Common myeloid progenitor, CD34-positive (primary cell): ENCODE measurements at regions not wholly inside any gene's neighbourhood (a gene's known extent, or its start where the extent isn't known, plus 50 kb on each side); places are given as distances from the start of the nearest gene placed in this dataset.
A peak's percentile ranks its signal among the peaks of the same experiment; 100 is the strongest.
"Not testable (repeated sequence)": the region's sequence is repeated elsewhere in the genome, so short reads cannot be mapped to it uniquely, and the experiment has no call there.

Source experiments
- CTCF ChIA-PET: fragments of 350-600 bp; sonication (Branson Sonifier 250); formaldehyde crosslinking; loops from one replicate; lab custom pipeline; 2021; ENCODE audit warnings: antibody characterized with exemption; lab: Charles Lee
- POLR2A ChIA-PET: fragments of 350-600 bp; sonication (Branson Sonifier 250); formaldehyde crosslinking; loops from one replicate; lab custom pipeline; 2021; ENCODE audit warnings: antibody characterized with exemption; lab: Charles Lee
- DNase-seq, 3 donors: peaks; one replicate each; pipeline versions ENCODE4 v3.0.0 to v3.0.0-alpha.2; 2013
- H3K27ac ChIP-seq, 2 experiments: 1 replicate in 1 of 2; 2 replicates in 1 of 2; pipeline ENCODE4 v1.7.0; 2013; ENCODE audit warnings: inconsistent platforms in 2 of 2, low read length in 2 of 2, mild to moderate bottlenecking in 2 of 2, low read depth in 1 of 2, moderate library complexity in 1 of 2; ENCODE audit not compliant: severe bottlenecking in 2 of 2, insufficient read depth in 1 of 2, poor library complexity in 1 of 2
- H3K27me3 ChIP-seq, 5 experiments: replicated peaks in 2 of 5; 1 replicate in 3 of 5; 2 replicates in 2 of 5; pipeline versions ENCODE4 v1.6.1 to v1.7.0; 2013; ENCODE audit warnings: low read length in 4 of 5, mild to moderate bottlenecking in 2 of 5, moderate library complexity in 2 of 5, inconsistent platforms in 1 of 5; ENCODE audit not compliant: insufficient read depth in 5 of 5, control insufficient read depth in 4 of 5
- H3K36me3 ChIP-seq, 4 experiments: 1 replicate in 2 of 4; 2 replicates in 2 of 4; pipeline versions ENCODE4 v1.6.1 to v1.7.0; 2013; ENCODE audit warnings: low read length in 3 of 4, control low read depth in 1 of 4, mild to moderate bottlenecking in 1 of 4; ENCODE audit not compliant: control insufficient read depth in 4 of 4, insufficient read depth in 4 of 4
- H3K4me1 ChIP-seq, 4 experiments: 1 replicate in 3 of 4; 2 replicates in 1 of 4; pipeline versions ENCODE4 v1.6.1 to v1.7.1; 2013; ENCODE audit warnings: low read length in 3 of 4, mild to moderate bottlenecking in 3 of 4, control low read depth in 1 of 4, inconsistent platforms in 1 of 4, moderate library complexity in 1 of 4; ENCODE audit not compliant: control insufficient read depth in 4 of 4, insufficient read depth in 4 of 4; ENCODE audit errors: control extremely low read depth in 1 of 4
- H3K4me3 ChIP-seq, 7 experiments: 1 replicate in 4 of 7; 2 replicates in 3 of 7; pipeline versions ENCODE4 v1.5.1 to v1.7.0; 2013; ENCODE audit warnings: mild to moderate bottlenecking in 7 of 7, low read length in 6 of 7, moderate library complexity in 6 of 7, inconsistent platforms in 2 of 7, low read depth in 2 of 7, control low read depth in 1 of 7; ENCODE audit not compliant: insufficient read depth in 4 of 7, control insufficient read depth in 1 of 7; ENCODE audit errors: extremely low read depth in 1 of 7
- H3K9me3 ChIP-seq, 5 experiments: 1 replicate in 4 of 5; 2 replicates in 1 of 5; pipeline versions ENCODE4 v1.6.1 to v1.7.1; 2013; ENCODE audit warnings: low read length in 4 of 5, mild to moderate bottlenecking in 2 of 5, inconsistent platforms in 1 of 5, low read depth in 1 of 5, moderate library complexity in 1 of 5; ENCODE audit not compliant: control insufficient read depth in 4 of 5, insufficient read depth in 2 of 5; ENCODE audit errors: control extremely low read depth in 1 of 5
- WGBS: methylation state at CpG from one replicate; pipeline ENCODE4 v1.1.5; 2013; ENCODE audit not compliant: insufficient coverage; 5-methylcytosine and 5-hydroxymethylcytosine counted together

- Histone ChIP-seq H3K4me1 (peaks cover 3 to 39% (median 32%) of the 10 kb centered on the region in 4 experiments), H3K36me3 (no peaks in the 10 kb centered on the region), H3K27ac (no peak overlapping the region), H3K4me3 (peak overlapping the region; percentile 42 to 82 (median 71)), H3K27me3 (no peaks in the 10 kb centered on the region), H3K9me3 (no peaks in the 10 kb centered on the region)
- DNase-seq = no peak
- ChIA-PET CTCF (no interaction called here), POLR2A (no interaction called here)
- WGBS = 48% methylated on average over 7 of the region's 8 CpGs
Observed at GRCh38 chr1:121518726-121519041, 333.9 kb downstream of the SRGAP2C start.

- Histone ChIP-seq H3K4me3 (peak overlapping the region; percentile 55 to 82 (median 71)), H3K36me3 (no peaks in the 10 kb centered on the region), H3K27me3 (no peaks in the 10 kb centered on the region), H3K4me1 (peaks cover 3 to 39% (median 32%) of the 10 kb centered on the region in 4 experiments), H3K27ac (no peak overlapping the region), H3K9me3 (no peaks in the 10 kb centered on the region)
- DNase-seq = peak; percentile 79 to 92 (median 88)
- CTCF ChIA-PET = interaction anchor here (0.9 to 1.0 kb wide), 2 partner anchors 10 to 13 kb away, joined by 3 read pairs; no protein-coding TSS in a partner anchor
- POLR2A ChIA-PET = no interaction called here
- WGBS = under 1% methylated on average over 58 of the region's 75 CpGs
Observed at GRCh38 chr1:121519042-121519755, 334.4 kb downstream of the SRGAP2C start.

GRCh38 chr1:121519756-121520286 is 335.0 kb downstream of the SRGAP2C start:
- Histone ChIP-seq H3K4me1 (peaks cover 3 to 39% (median 32%) of the 10 kb centered on the region in 4 experiments), H3K4me3 (peak overlapping the region; percentile 55 to 82 (median 71))
- H3K36me3 ChIP-seq, DNase-seq, POLR2A ChIA-PET, H3K9me3 ChIP-seq, H3K27me3 ChIP-seq, H3K27ac ChIP-seq: not testable (repeated sequence)
- WGBS = 79% methylated on average over 8 of the region's 19 CpGs
- CTCF ChIA-PET = interaction anchor here (0.9 to 1.0 kb wide), 2 partner anchors 10 to 14 kb away, joined by 3 read pairs; no protein-coding TSS in a partner anchor

- Histone ChIP-seq H3K27ac (no peak overlapping the region), H3K4me3 (no peak overlapping the region), H3K9me3 (peaks cover 0 to 1% (median 0%) of the 10 kb centered on the region in 5 experiments), H3K27me3 (no peaks in the 10 kb centered on the region), H3K4me1 (peaks cover 3 to 35% (median 22%) of the 10 kb centered on the region in 4 experiments), H3K36me3 (no peaks in the 10 kb centered on the region)
- DNase-seq = no peak
- 50% methylated on average over 2 of the region's 5 CpGs for WGBS
- POLR2A ChIA-PET = no interaction called here
- CTCF ChIA-PET = no interaction called here
Observed at GRCh38 chr1:121522061-121522759, 337.4 kb downstream of the SRGAP2C start.

- H3K27me3 ChIP-seq, H3K27ac ChIP-seq, CTCF ChIA-PET, DNase-seq, H3K4me3 ChIP-seq, H3K36me3 ChIP-seq, POLR2A ChIA-PET, H3K9me3 ChIP-seq: not testable (repeated sequence)
- H3K4me1 ChIP-seq = peaks cover 3 to 30% (median 16%) of the 10 kb centered on the region in 4 experiments
- WGBS = no CpG with 5 or more reads among the region's 4 CpGs
Observed at GRCh38 chr1:121523112-121523511, 338.3 kb downstream of the SRGAP2C start.

GRCh38 chr1:121525355-121525754 is 340.6 kb downstream of the SRGAP2C start:
- H3K9me3 ChIP-seq = peaks cover 0 to 1% (median 0%) of the 10 kb centered on the region in 5 experiments
- no peak overlapping the region for H3K27ac ChIP-seq
- H3K36me3 ChIP-seq = no peaks in the 10 kb centered on the region
- ChIA-PET CTCF (interaction anchor here (0.8 kb wide), 1 partner anchor 9 kb away, joined by 3 read pairs; no protein-coding TSS in a partner anchor), POLR2A (no interaction called here)
- H3K27me3 ChIP-seq = no peaks in the 10 kb centered on the region
- peak in 1 of 3 donors; percentile 40 for DNase-seq
- no peak overlapping the region for H3K4me3 ChIP-seq
- no CpG with 5 or more reads among the region's 4 CpGs for WGBS
- H3K4me1 ChIP-seq = peaks cover 5 to 32% (median 12%) of the 10 kb centered on the region in 4 experiments

GRCh38 chr1:121528958-121529357 is 344.2 kb downstream of the SRGAP2C start:
- Histone ChIP-seq H3K4me1 (peaks cover 5 to 34% (median 12%) of the 10 kb centered on the region in 4 experiments), H3K4me3 (peak overlapping the region in 1 of 7 experiments; percentile 1)
- H3K36me3 ChIP-seq, H3K27ac ChIP-seq, H3K9me3 ChIP-seq, H3K27me3 ChIP-seq, POLR2A ChIA-PET: not testable (repeated sequence)
- CTCF ChIA-PET = interaction anchor here (1.3 kb wide), 1 partner anchor 10 kb away, joined by 3 read pairs; no protein-coding TSS in a partner anchor
- peak in 2 of 3 donors; percentile 71 to 79 for DNase-seq
